ENCODE measurements at regions not wholly inside any gene's neighbourhood (a gene's known extent, or its start where the extent isn't known, plus 50 kb on each side); places are given as distances from the start of the nearest gene placed in this dataset.

DNA sequence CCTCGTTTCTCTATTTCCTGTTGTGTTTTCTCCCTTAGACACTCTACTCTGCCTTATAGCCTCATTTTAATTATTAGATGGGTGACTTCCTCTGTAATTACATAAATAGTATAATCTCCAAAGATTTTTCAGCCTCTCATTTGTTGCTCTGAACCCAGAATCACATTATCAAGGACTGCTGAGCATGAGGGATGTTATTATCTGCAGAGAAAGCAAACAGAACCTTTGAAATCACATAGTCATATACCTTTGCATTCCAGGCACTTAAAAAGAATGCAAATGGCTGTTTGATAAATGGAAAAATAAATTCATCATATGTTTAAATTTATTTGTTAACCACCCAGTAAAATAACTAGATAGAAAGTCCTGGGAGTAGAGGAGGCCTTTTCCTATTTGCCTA is 305.1 kb upstream of the PPP1R2C start (continued):
- TF ChIP-seq, protein P1, sequence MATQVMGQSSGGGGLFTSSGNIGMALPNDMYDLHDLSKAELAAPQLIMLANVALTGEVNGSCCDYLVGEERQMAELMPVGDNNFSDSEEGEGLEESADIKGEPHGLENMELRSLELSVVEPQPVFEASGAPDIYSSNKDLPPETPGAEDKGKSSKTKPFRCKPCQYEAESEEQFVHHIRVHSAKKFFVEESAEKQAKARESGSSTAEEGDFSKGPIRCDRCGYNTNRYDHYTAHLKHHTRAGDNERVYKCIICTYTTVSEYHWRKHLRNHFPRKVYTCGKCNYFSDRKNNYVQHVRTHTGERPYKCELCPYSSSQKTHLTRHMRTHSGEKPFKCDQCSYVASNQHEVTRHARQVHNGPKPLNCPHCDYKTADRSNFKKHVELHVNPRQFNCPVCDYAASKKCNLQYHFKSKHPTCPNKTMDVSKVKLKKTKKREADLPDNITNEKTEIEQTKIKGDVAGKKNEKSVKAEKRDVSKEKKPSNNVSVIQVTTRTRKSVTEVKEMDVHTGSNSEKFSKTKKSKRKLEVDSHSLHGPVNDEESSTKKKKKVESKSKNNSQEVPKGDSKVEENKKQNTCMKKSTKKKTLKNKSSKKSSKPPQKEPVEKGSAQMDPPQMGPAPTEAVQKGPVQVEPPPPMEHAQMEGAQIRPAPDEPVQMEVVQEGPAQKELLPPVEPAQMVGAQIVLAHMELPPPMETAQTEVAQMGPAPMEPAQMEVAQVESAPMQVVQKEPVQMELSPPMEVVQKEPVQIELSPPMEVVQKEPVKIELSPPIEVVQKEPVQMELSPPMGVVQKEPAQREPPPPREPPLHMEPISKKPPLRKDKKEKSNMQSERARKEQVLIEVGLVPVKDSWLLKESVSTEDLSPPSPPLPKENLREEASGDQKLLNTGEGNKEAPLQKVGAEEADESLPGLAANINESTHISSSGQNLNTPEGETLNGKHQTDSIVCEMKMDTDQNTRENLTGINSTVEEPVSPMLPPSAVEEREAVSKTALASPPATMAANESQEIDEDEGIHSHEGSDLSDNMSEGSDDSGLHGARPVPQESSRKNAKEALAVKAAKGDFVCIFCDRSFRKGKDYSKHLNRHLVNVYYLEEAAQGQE (IDR thresholded peaks at IDR 0.05; ENCODE audit: unreplicated experiment) = no peak
- TF ChIP-seq JUNB (IDR thresholded peaks at IDR 0.05; ENCODE audit: unreplicated experiment) = no peak
- no peak for TF ChIP-seq POLR2AphosphoS5 (IDR thresholded peaks at IDR 0.05; ENCODE audit: low read depth)
- TF ChIP-seq, protein P2, sequence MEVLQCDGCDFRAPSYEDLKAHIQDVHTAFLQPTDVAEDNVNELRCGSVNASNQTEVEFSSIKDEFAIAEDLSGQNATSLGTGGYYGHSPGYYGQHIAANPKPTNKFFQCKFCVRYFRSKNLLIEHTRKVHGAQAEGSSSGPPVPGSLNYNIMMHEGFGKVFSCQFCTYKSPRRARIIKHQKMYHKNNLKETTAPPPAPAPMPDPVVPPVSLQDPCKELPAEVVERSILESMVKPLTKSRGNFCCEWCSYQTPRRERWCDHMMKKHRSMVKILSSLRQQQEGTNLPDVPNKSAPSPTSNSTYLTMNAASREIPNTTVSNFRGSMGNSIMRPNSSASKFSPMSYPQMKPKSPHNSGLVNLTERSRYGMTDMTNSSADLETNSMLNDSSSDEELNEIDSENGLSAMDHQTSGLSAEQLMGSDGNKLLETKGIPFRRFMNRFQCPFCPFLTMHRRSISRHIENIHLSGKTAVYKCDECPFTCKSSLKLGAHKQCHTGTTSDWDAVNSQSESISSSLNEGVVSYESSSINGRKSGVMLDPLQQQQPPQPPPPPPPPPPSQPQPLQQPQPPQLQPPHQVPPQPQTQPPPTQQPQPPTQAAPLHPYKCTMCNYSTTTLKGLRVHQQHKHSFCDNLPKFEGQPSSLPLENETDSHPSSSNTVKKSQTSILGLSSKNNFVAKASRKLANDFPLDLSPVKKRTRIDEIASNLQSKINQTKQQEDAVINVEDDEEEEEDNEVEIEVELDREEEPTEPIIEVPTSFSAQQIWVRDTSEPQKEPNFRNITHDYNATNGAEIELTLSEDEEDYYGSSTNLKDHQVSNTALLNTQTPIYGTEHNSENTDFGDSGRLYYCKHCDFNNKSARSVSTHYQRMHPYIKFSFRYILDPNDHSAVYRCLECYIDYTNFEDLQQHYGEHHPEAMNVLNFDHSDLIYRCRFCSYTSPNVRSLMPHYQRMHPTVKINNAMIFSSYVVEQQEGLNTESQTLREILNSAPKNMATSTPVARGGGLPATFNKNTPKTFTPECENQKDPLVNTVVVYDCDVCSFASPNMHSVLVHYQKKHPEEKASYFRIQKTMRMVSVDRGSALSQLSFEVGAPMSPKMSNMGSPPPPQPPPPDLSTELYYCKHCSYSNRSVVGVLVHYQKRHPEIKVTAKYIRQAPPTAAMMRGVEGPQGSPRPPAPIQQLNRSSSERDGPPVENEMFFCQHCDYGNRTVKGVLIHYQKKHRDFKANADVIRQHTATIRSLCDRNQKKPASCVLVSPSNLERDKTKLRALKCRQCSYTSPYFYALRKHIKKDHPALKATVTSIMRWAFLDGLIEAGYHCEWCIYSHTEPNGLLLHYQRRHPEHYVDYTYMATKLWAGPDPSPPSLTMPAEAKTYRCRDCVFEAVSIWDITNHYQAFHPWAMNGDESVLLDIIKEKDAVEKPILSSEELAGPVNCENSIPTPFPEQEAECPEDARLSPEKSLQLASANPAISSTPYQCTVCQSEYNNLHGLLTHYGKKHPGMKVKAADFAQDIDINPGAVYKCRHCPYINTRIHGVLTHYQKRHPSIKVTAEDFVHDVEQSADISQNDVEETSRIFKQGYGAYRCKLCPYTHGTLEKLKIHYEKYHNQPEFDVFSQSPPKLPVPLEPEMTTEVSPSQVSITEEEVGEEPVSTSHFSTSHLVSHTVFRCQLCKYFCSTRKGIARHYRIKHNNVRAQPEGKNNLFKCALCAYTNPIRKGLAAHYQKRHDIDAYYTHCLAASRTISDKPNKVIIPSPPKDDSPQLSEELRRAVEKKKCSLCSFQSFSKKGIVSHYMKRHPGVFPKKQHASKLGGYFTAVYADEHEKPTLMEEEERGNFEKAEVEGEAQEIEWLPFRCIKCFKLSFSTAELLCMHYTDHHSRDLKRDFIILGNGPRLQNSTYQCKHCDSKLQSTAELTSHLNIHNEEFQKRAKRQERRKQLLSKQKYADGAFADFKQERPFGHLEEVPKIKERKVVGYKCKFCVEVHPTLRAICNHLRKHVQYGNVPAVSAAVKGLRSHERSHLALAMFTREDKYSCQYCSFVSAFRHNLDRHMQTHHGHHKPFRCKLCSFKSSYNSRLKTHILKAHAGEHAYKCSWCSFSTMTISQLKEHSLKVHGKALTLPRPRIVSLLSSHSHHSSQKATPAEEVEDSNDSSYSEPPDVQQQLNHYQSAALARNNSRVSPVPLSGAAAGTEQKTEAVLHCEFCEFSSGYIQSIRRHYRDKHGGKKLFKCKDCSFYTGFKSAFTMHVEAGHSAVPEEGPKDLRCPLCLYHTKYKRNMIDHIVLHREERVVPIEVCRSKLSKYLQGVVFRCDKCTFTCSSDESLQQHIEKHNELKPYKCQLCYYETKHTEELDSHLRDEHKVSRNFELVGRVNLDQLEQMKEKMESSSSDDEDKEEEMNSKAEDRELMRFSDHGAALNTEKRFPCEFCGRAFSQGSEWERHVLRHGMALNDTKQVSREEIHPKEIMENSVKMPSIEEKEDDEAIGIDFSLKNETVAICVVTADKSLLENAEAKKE (CRISPR knock-in tag; IDR thresholded peaks at IDR 0.05) = no peak

DNA sequence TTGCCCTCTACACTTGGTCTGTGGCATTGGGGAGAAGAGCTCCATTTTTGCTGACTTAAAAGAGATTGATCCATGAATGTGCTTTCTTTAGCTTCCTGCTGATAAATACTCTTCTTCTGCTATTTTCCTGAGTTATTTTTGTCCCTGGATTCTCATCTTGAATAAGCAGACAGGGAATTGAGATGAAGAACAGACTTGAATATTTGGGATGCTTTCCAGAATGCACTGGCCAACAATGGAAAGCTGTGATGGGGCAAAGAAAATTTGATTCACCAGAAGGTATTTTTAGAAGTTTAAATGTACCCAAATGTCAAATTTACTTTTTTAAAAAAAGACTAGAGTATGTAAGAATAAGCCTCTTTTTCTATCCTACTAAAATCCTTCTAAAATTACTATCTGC is 309.9 kb upstream of the PPP1R2C start:
- H3K36me3 ChIP-seq (ENCODE audit: insufficient read depth) = no peaks in the 10 kb centered on the region
- no peaks in the 10 kb centered on the region for H3K4me1 Mint-ChIP-seq
- H3K4me2 ChIP-seq = no peak overlapping the region
- no peaks in the 10 kb centered on the region; the same call in 1 of the 2 replicates for H3K9me2 ChIP-seq (ENCODE audit: insufficient read depth)
- no peaks in the 10 kb centered on the region for H3K27me3 Mint-ChIP-seq (ENCODE audit: insufficient read depth, low read depth, poor library complexity)
- H3F3A ChIP-seq (replicated peaks; ENCODE audit: low read depth) = no peaks in the 10 kb centered on the region
- no peaks in the 10 kb centered on the region for H4K20me1 ChIP-seq (replicated peaks; ENCODE audit: insufficient read depth)
- ATAC-seq (no peak), DNase-seq (ENCODE audit: low spot score) (no peak)
- H3K79me2 ChIP-seq (replicated peaks; ENCODE audit: insufficient read depth) = no peaks in the 10 kb centered on the region
- no peak overlapping the region for H3K27ac ChIP-seq (ENCODE audit: low read depth)
- no peak overlapping the region for H3K27ac Mint-ChIP-seq
- no peak overlapping the region for H3K4me3 Mint-ChIP-seq
- peaks cover 27% of the 10 kb centered on the region; the same call in 2 of the 3 replicates for H3K36me3 Mint-ChIP-seq (ENCODE audit: low read depth)
- peaks cover 22% of the 10 kb centered on the region for H3K9me3 Mint-ChIP-seq
- H3K4me1 ChIP-seq (ENCODE audit: insufficient read depth) = no peaks in the 10 kb centered on the region
- H3K4me3 ChIP-seq = no peak overlapping the region
- H2AFZ ChIP-seq = no peak overlapping the region
- no peaks in the 10 kb centered on the region for H3K27me3 ChIP-seq (ENCODE audit: insufficient read depth)
- TF ChIP-seq EZH2phosphoT487 (IDR thresholded peaks at IDR 0.05; ENCODE audit: unreplicated experiment) (no peak), ZNF331 (CRISPR knock-in tag; IDR thresholded peaks at IDR 0.05; ENCODE audit: low read depth) (no peak), ZNF114 (CRISPR knock-in tag; IDR thresholded peaks at IDR 0.05) (no peak), POLR2AphosphoS5 (IDR thresholded peaks at IDR 0.05; ENCODE audit: low read depth) (no peak), EZH2 (IDR thresholded peaks at IDR 0.05; ENCODE audit: low read depth, unreplicated experiment) (no peak), NANOG (IDR thresholded peaks at IDR 0.05; ENCODE audit: borderline replicate concordance) (no peak)
- TF ChIP-seq, protein P1 (IDR thresholded peaks at IDR 0.05; ENCODE audit: unreplicated experiment) = no peak
- TF ChIP-seq, protein P3, sequence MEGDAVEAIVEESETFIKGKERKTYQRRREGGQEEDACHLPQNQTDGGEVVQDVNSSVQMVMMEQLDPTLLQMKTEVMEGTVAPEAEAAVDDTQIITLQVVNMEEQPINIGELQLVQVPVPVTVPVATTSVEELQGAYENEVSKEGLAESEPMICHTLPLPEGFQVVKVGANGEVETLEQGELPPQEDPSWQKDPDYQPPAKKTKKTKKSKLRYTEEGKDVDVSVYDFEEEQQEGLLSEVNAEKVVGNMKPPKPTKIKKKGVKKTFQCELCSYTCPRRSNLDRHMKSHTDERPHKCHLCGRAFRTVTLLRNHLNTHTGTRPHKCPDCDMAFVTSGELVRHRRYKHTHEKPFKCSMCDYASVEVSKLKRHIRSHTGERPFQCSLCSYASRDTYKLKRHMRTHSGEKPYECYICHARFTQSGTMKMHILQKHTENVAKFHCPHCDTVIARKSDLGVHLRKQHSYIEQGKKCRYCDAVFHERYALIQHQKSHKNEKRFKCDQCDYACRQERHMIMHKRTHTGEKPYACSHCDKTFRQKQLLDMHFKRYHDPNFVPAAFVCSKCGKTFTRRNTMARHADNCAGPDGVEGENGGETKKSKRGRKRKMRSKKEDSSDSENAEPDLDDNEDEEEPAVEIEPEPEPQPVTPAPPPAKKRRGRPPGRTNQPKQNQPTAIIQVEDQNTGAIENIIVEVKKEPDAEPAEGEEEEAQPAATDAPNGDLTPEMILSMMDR (conservative IDR thresholded peaks at IDR 0.05; ENCODE audit: low read depth in 2 of 2) = no peak

Measured in GM23338 (cell line).